Smooth muscle cell (in vitro differentiated cells): ENCODE measurements at regions not wholly inside any gene's neighbourhood (a gene's known extent, or its start where the extent isn't known, plus 50 kb on each side); places are given as distances from the start of the nearest gene placed in this dataset.

Source experiments
- DNase-seq: peaks from one replicate; lab custom pipeline; 2025; ENCODE audit not compliant: unreplicated experiment; lab: John Stamatoyannopoulos, UW
- H2AFZ ChIP-seq: fragments of 200-600 bp; sonication (generic); 2 replicates; pipeline ENCODE4 v1.6.0; 2016; ENCODE audit warnings: antibody characterized with exemption, low read depth, mild to moderate bottlenecking
- H3F3A ChIP-seq: fragments of 200-600 bp; sonication (generic); 2 replicates; pipeline ENCODE4 v1.6.0; 2017; ENCODE audit warnings: antibody characterized with exemption, low read depth
- H3K27ac ChIP-seq: fragments of 200-600 bp; sonication (generic); 2 replicates; pipeline ENCODE4 v1.5.1; 2016; ENCODE audit warnings: low read depth, mild to moderate bottlenecking
- H3K27me3 ChIP-seq: fragments of 200-600 bp; sonication (generic); 2 replicates; pipeline ENCODE4 v1.6.1; 2016; ENCODE audit warnings: low read depth, mild to moderate bottlenecking
- H3K36me3 ChIP-seq: fragments of 200-600 bp; sonication (generic); 2 replicates; pipeline ENCODE4 v1.5.1; 2016; ENCODE audit warnings: low read depth
- H3K4me1 ChIP-seq: fragments of 200-600 bp; sonication (generic); 2 replicates; pipeline ENCODE4 v1.5.1; 2016; ENCODE audit warnings: low read depth
- H3K4me2 ChIP-seq: fragments of 200-600 bp; sonication (generic); 2 replicates; pipeline ENCODE4 v1.6.0; 2016; ENCODE audit warnings: mild to moderate bottlenecking
- H3K4me3 ChIP-seq: fragments of 200-600 bp; sonication (generic); 2 replicates; pipeline ENCODE4 v1.5.1; 2016; ENCODE audit warnings: mild to moderate bottlenecking
- H3K79me2 ChIP-seq: fragments of 200-600 bp; sonication (generic); 2 replicates; pipeline ENCODE4 v1.6.0; 2016; ENCODE audit warnings: low read depth, mild to moderate bottlenecking
- H3K9ac ChIP-seq: fragments of 200-600 bp; sonication (generic); 2 replicates; pipeline ENCODE4 v1.6.0; 2016; ENCODE audit warnings: low read depth
- H3K9me3 ChIP-seq: fragments of 200-600 bp; sonication (generic); replicated peaks from 2 replicates; pipeline ENCODE4 v1.5.1; 2016; ENCODE audit warnings: low read depth
- H4K20me1 ChIP-seq: fragments of 200-600 bp; sonication (generic); 2 replicates; pipeline ENCODE4 v1.6.0; 2016; ENCODE audit warnings: low read depth
- WGBS: methylation state at CpG from one replicate; pipeline ENCODE4 v1.1.7; 2016; ENCODE audit warnings: low lambda C conversion rate; 5-methylcytosine and 5-hydroxymethylcytosine counted together
- TF ChIP-seq, protein P1 (sequence below): fragments of 200-600 bp; sonication (generic); IDR thresholded peaks from 2 replicates; pipeline ENCODE4 v1.5.1; 2017; ENCODE audit warnings: borderline replicate concordance, mild to moderate bottlenecking, antibody characterized with exemption; ENCODE audit not compliant: insufficient read depth, poor library complexity, severe bottlenecking

GRCh38 chr16:86120201-86121192 lies 221.5 kb downstream of the IRF8 start:
- WGBS = 69% methylated on average over 8 of the region's 8 CpGs
- no peak for DNase-seq
- no peaks in the 10 kb centered on the region for H3K4me1 ChIP-seq
- no peaks in the 10 kb centered on the region for H3F3A ChIP-seq
- no peaks in the 10 kb centered on the region for H3K36me3 ChIP-seq
- H3K27ac ChIP-seq = no peak overlapping the region
- peaks cover 5% of the 10 kb centered on the region for H3K27me3 ChIP-seq
- H3K4me2 ChIP-seq = no peak overlapping the region
- H2AFZ ChIP-seq = no peak overlapping the region
- H3K9ac ChIP-seq = no peak overlapping the region
- H4K20me1 ChIP-seq = no peaks in the 10 kb centered on the region
- H3K9me3 ChIP-seq = no peaks in the 10 kb centered on the region
- H3K4me3 ChIP-seq = no peak overlapping the region
- H3K79me2 ChIP-seq = no peaks in the 10 kb centered on the region
- TF ChIP-seq, protein P1, sequence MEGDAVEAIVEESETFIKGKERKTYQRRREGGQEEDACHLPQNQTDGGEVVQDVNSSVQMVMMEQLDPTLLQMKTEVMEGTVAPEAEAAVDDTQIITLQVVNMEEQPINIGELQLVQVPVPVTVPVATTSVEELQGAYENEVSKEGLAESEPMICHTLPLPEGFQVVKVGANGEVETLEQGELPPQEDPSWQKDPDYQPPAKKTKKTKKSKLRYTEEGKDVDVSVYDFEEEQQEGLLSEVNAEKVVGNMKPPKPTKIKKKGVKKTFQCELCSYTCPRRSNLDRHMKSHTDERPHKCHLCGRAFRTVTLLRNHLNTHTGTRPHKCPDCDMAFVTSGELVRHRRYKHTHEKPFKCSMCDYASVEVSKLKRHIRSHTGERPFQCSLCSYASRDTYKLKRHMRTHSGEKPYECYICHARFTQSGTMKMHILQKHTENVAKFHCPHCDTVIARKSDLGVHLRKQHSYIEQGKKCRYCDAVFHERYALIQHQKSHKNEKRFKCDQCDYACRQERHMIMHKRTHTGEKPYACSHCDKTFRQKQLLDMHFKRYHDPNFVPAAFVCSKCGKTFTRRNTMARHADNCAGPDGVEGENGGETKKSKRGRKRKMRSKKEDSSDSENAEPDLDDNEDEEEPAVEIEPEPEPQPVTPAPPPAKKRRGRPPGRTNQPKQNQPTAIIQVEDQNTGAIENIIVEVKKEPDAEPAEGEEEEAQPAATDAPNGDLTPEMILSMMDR = no peak

- Histone ChIP-seq H3K4me3 (no peak overlapping the region), H3K36me3 (no peaks in the 10 kb centered on the region), H3K79me2 (no peaks in the 10 kb centered on the region), H3K4me2 (no peak overlapping the region), H3K27me3 (peaks cover 5% of the 10 kb centered on the region), H3K27ac (no peak overlapping the region), H2AFZ (no peak overlapping the region), H3F3A (no peaks in the 10 kb centered on the region), H3K9me3 (no peaks in the 10 kb centered on the region), H4K20me1 (no peaks in the 10 kb centered on the region), H3K9ac (no peak overlapping the region), H3K4me1 (no peaks in the 10 kb centered on the region)
- 77% methylated on average over 2 of the region's 3 CpGs for WGBS
- TF ChIP-seq, protein P1 = no peak
- no peak for DNase-seq
Measured at GRCh38 chr16:86121374-86122010, 222.5 kb downstream of the IRF8 start.

DNA sequence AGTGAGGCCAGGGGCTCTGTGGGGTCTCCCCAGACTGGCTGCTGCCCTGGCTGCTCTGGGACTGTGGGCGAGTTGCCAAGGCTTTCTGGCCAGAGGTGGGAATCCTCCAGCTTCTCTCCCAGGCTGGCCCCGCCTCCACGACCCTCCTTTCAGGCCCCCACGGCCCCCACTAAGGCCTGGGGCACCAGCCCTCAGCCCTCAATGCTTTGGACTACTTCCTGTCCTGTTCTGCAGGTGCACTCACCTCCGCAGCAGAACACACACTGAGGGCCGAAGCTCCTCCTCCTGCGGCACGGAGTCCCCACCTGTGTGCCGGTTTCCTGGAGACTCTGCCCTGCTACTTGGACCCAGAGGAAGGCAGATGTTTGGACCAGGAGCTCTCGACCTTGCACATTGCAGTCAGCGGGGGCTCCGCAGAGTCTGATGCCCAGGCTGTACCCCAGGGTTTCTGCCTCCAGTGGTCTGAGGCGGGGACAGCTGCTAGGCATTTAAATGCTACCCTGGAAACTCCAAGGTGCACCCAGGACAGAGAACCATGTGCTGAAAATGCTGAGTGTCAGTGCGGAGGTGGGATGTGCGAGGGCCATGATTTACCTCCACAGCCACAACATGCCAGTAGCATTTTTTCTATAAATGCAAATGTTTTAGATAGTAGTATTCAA lies 223.8 kb downstream of the IRF8 start:
- Histone ChIP-seq H2AFZ (no peak overlapping the region), H3K4me2 (no peak overlapping the region), H3K4me3 (no peak overlapping the region), H3K9ac (no peak overlapping the region), H3K9me3 (no peaks in the 10 kb centered on the region), H4K20me1 (no peaks in the 10 kb centered on the region), H3K27ac (no peak overlapping the region), H3F3A (no peaks in the 10 kb centered on the region), H3K79me2 (no peaks in the 10 kb centered on the region), H3K4me1 (no peaks in the 10 kb centered on the region), H3K27me3 (peaks cover 5% of the 10 kb centered on the region), H3K36me3 (no peaks in the 10 kb centered on the region)
- WGBS = 88% methylated on average over 12 of the region's 15 CpGs
- DNase-seq = no peak
- TF ChIP-seq, protein P1 = no peak
